Hepatocyte (in vitro differentiated cells): ENCODE measurements at regions not wholly inside any gene's neighbourhood (a gene's known extent, or its start where the extent isn't known, plus 50 kb on each side); places are given as distances from the start of the nearest gene placed in this dataset.

Source experiments
- DNase-seq: peaks from one replicate; pipeline ENCODE4 v3.0.0-alpha.2; 2016; ENCODE audit warnings: low spot score
- H2AFZ ChIP-seq: fragments of 200-600 bp; sonication (generic); 2 replicates; pipeline ENCODE4 v1.6.0; 2016; ENCODE audit warnings: antibody characterized with exemption, mild to moderate bottlenecking
- H3K27ac ChIP-seq: fragments of 200-600 bp; sonication (generic); 2 replicates; pipeline ENCODE4 v1.5.1; 2016; ENCODE audit warnings: mild to moderate bottlenecking
- H3K27me3 ChIP-seq: fragments of 200-600 bp; sonication (generic); 2 replicates; pipeline ENCODE4 v1.6.1; 2016
- H3K36me3 ChIP-seq: fragments of 200-600 bp; sonication (generic); replicated peaks from 2 replicates; pipeline ENCODE4 v1.5.1; 2016; ENCODE audit warnings: low read depth; ENCODE audit not compliant: insufficient read depth
- H3K4me1 ChIP-seq: fragments of 200-600 bp; sonication (generic); 2 replicates; pipeline ENCODE4 v1.5.1; 2016; ENCODE audit warnings: mild to moderate bottlenecking, moderate library complexity; ENCODE audit not compliant: insufficient read depth
- H3K4me2 ChIP-seq: fragments of 200-600 bp; sonication (generic); 2 replicates; pipeline ENCODE4 v1.6.0; 2016
- H3K4me3 ChIP-seq: fragments of 200-600 bp; sonication (generic); 2 replicates; pipeline ENCODE4 v1.5.1; 2016; ENCODE audit warnings: mild to moderate bottlenecking
- H3K79me2 ChIP-seq: fragments of 200-600 bp; sonication (generic); 2 replicates; pipeline ENCODE4 v1.6.0; 2017; ENCODE audit warnings: mild to moderate bottlenecking
- H3K9me2 ChIP-seq: fragments of 200-600 bp; sonication (generic); replicated peaks from 2 replicates; pipeline ENCODE4 v1.6.0; 2017; ENCODE audit warnings: mild to moderate bottlenecking; ENCODE audit not compliant: insufficient read depth
- H3K9me3 ChIP-seq: fragments of 200-600 bp; sonication (generic); 2 replicates; pipeline ENCODE4 v1.5.1; 2016; ENCODE audit warnings: low read depth, mild to moderate bottlenecking
- H4K20me1 ChIP-seq: fragments of 200-600 bp; sonication (generic); 2 replicates; pipeline ENCODE4 v1.6.0; 2016; ENCODE audit warnings: mild to moderate bottlenecking; ENCODE audit not compliant: insufficient read depth, poor library complexity, severe bottlenecking
- EZH2 ChIP-seq: fragments of 200-600 bp; sonication (generic); IDR thresholded peaks from 2 replicates; pipeline ENCODE4 v1.6.1; 2016; ENCODE audit warnings: antibody characterized with exemption, mild to moderate bottlenecking, borderline replicate concordance
- EZH2phosphoT487 ChIP-seq: fragments of 200-600 bp; sonication (generic); IDR thresholded peaks from one replicate; pipeline ENCODE4 v1.6.1; 2018; ENCODE audit warnings: antibody characterized with exemption, mild to moderate bottlenecking, low read depth, moderate library complexity; ENCODE audit not compliant: unreplicated experiment, severe bottlenecking
- WGBS: methylation state at CpG from one replicate; pipeline ENCODE4 v1.1.6; 2016; ENCODE audit warnings: low lambda C conversion rate; ENCODE audit errors: missing lambda C conversion rate; 5-methylcytosine and 5-hydroxymethylcytosine counted together
- TF ChIP-seq, protein P1 (sequence below): fragments of 200-600 bp; sonication (generic); IDR thresholded peaks from 2 replicates; pipeline ENCODE4 v1.5.1; 2016; ENCODE audit warnings: antibody characterized with exemption, mild to moderate bottlenecking; ENCODE audit not compliant: poor library complexity

DNA sequence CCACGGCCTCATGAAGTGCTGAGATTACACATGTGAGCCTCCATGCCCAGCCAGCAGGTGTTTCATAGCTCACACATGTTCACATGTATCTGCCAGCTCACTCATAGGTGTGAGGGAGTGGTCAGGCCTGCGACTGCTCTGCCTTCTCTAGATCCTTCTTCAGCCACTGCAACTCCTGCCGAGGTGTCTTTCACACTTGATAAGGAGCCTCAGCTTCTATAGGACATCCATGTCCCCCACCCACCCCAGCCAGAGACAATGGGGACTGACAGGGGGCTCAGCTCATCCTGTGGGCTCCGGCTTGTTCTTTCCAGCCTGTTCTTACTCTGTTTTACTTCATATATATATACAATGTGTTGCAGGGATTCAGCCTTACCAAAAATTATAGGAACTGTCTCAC lies 286.5 kb upstream of the MGAT5 start:
- H2AFZ ChIP-seq: no peak overlapping the region
- WGBS: 76% methylated on average over 4 of the region's 4 CpGs
- H3K9me3 ChIP-seq: no peaks in the 10 kb centered on the region
- H3K27ac ChIP-seq: no peak overlapping the region
- H3K79me2 ChIP-seq: no peaks in the 10 kb centered on the region
- H3K4me3 ChIP-seq: no peak overlapping the region
- TF ChIP-seq EZH2 (no peak), EZH2phosphoT487 (no peak)
- TF ChIP-seq, protein P1, sequence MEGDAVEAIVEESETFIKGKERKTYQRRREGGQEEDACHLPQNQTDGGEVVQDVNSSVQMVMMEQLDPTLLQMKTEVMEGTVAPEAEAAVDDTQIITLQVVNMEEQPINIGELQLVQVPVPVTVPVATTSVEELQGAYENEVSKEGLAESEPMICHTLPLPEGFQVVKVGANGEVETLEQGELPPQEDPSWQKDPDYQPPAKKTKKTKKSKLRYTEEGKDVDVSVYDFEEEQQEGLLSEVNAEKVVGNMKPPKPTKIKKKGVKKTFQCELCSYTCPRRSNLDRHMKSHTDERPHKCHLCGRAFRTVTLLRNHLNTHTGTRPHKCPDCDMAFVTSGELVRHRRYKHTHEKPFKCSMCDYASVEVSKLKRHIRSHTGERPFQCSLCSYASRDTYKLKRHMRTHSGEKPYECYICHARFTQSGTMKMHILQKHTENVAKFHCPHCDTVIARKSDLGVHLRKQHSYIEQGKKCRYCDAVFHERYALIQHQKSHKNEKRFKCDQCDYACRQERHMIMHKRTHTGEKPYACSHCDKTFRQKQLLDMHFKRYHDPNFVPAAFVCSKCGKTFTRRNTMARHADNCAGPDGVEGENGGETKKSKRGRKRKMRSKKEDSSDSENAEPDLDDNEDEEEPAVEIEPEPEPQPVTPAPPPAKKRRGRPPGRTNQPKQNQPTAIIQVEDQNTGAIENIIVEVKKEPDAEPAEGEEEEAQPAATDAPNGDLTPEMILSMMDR: no peak
- no peak overlapping the region for H3K4me2 ChIP-seq
- H3K27me3 ChIP-seq: peaks cover 2% of the 10 kb centered on the region
- DNase-seq: no peak
- H3K4me1 ChIP-seq: no peaks in the 10 kb centered on the region
- H3K36me3 ChIP-seq: no peaks in the 10 kb centered on the region
- no peaks in the 10 kb centered on the region for H4K20me1 ChIP-seq
- no peaks in the 10 kb centered on the region for H3K9me2 ChIP-seq

DNA sequence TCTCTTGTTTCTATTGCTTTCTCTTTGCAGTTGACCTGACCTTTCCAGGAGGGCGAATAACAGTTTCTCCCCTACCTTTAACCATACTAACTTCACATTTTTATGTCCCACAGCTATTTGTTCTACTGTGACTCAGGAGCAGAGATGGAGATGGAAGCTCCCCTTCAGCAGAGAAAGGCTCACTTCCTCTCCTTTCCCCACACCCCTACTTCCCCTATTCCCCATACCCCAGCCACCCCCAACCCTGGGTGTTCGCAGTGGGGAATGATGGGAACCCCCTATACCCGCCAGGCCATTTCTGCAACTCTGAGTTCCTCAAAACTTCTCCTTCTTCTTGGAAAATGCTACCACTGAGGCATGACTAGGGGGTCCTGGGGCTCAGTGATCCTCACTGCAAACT lies 285.4 kb upstream of the MGAT5 start:
- no peaks in the 10 kb centered on the region for H3K36me3 ChIP-seq
- no peaks in the 10 kb centered on the region for H3K9me3 ChIP-seq
- no peak overlapping the region for H2AFZ ChIP-seq
- no peaks in the 10 kb centered on the region for H3K4me1 ChIP-seq
- no peaks in the 10 kb centered on the region for H4K20me1 ChIP-seq
- no peak overlapping the region for H3K4me2 ChIP-seq
- DNase-seq: no peak
- TF ChIP-seq EZH2 (no peak), EZH2phosphoT487 (no peak)
- TF ChIP-seq, protein P1: no peak
- no peak overlapping the region for H3K4me3 ChIP-seq
- H3K27ac ChIP-seq: no peak overlapping the region
- WGBS: 95% methylated on average over 3 of the region's 3 CpGs
- no peaks in the 10 kb centered on the region for H3K9me2 ChIP-seq
- no peaks in the 10 kb centered on the region for H3K79me2 ChIP-seq
- peaks cover 2% of the 10 kb centered on the region for H3K27me3 ChIP-seq

DNA sequence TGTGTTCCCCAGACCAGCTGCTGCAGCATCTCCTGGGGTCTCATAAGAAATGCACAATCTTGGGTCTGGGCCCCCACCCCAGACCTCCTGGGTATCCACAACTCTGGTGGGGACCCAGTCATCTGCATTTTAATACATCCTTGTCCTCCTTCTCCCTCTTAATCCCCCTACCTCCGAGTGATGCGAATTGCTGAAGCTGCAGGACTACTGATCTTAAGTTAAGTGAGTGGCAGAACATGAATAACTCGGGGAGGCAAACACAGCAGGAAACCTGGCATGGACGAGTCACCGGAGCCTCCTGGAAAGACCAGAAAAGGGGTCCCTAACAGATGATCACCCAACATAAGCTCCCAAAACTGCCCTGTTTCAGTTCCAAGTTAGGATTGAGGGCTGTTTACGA lies 283.2 kb upstream of the MGAT5 start:
- no peak overlapping the region for H3K4me2 ChIP-seq
- TF ChIP-seq, protein P1: no peak
- TF ChIP-seq EZH2phosphoT487 (no peak), EZH2 (no peak)
- WGBS: 65% methylated on average over 6 of the region's 6 CpGs
- H3K9me2 ChIP-seq: no peaks in the 10 kb centered on the region
- no peak overlapping the region for H3K4me3 ChIP-seq
- no peaks in the 10 kb centered on the region for H4K20me1 ChIP-seq
- no peaks in the 10 kb centered on the region for H3K9me3 ChIP-seq
- no peak overlapping the region for H3K27ac ChIP-seq
- no peak for DNase-seq
- no peaks in the 10 kb centered on the region for H3K79me2 ChIP-seq
- no peak overlapping the region for H2AFZ ChIP-seq
- H3K4me1 ChIP-seq: no peaks in the 10 kb centered on the region
- H3K36me3 ChIP-seq: no peaks in the 10 kb centered on the region
- H3K27me3 ChIP-seq: peaks cover 2% of the 10 kb centered on the region

DNA sequence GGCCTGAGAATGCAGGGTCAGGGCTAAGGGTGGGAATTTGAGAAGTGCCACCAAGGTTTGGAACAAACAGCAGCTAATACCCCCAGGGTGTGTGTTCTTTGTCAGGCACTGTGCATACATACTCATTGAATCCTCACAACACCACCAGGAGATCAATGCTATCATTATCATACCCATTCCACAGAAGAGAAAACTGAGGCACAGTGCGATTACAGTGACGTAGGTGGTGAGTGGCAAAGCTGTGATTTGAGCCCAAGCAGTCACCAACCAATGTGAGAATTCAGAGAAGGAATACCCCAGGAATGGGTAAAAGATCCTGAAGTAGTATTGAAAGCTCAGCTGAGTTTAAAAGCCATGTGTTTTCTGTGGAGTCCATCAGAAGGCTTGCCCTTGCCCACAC lies 281.6 kb upstream of the MGAT5 start:
- H3K27me3 ChIP-seq: peaks cover 11% of the 10 kb centered on the region
- H3K9me3 ChIP-seq: no peaks in the 10 kb centered on the region
- no peaks in the 10 kb centered on the region for H4K20me1 ChIP-seq
- DNase-seq: no peak
- H3K9me2 ChIP-seq: no peaks in the 10 kb centered on the region
- H3K4me3 ChIP-seq: no peak overlapping the region
- H3K36me3 ChIP-seq: no peaks in the 10 kb centered on the region
- no peak overlapping the region for H3K4me2 ChIP-seq
- no peaks in the 10 kb centered on the region for H3K79me2 ChIP-seq
- 92% methylated on average over 2 of the region's 2 CpGs for WGBS
- TF ChIP-seq, protein P1: no peak
- TF ChIP-seq EZH2phosphoT487: no peak
- TF ChIP-seq EZH2: no peak
- no peak overlapping the region for H3K27ac ChIP-seq
- H2AFZ ChIP-seq: no peak overlapping the region
- H3K4me1 ChIP-seq: no peaks in the 10 kb centered on the region
